ENCODE measurements at regions not wholly inside any gene's neighbourhood (a gene's known extent, or its start where the extent isn't known, plus 50 kb on each side); places are given as distances from the start of the nearest gene placed in this dataset. TPM values are rescaled to one million over a fixed set of nuclear protein-coding genes. Genes with fewer than 3 reads are reported as not detected.

DNA sequence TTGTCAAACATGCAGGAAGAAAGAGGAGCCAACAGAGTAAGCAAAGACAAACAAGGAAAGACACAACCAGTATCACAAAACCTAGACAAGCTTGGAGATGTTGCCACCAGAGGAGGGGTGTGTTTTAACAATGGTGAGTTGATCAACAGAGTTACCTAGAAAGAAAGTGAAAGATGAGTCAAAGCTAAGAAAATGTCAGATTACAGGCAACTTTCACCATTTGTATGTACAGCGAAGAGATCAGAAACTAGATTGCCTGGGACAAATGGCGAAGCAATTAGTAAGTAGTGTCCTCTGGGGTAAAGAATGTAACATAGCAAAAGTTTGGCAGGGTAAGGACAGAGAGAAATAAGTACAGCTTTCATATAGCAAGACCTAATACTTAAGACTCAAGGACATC, 51.6 kb upstream of the POU3F2 start:
- no peak overlapping the region for H3K4me3 ChIP-seq (ENCODE audit: control extremely low read depth in 1 of 5, extremely low read depth in 1 of 5, insufficient read depth in 1 of 5, low read depth in 2 of 5, low read length in 4 of 5)
- WGBS (ENCODE audit: insufficient coverage) = no CpG with 5 or more reads among the region's 2 CpGs
- no peaks in the 10 kb centered on the region for H3K4me1 ChIP-seq (ENCODE audit: control insufficient read depth in 2 of 2, insufficient read depth in 2 of 2, low read length in 2 of 2)
- H4K20me1 ChIP-seq (ENCODE audit: control insufficient read depth, insufficient read depth, low read length, poor library complexity, severe bottlenecking) = no peaks in the 10 kb centered on the region
- H3K4me2 ChIP-seq (replicated peaks; ENCODE audit: low read depth, low read length, poor library complexity, severe bottlenecking) = no peak overlapping the region
- no peaks in the 10 kb centered on the region for H3K9me3 ChIP-seq (ENCODE audit: control extremely low read depth in 1 of 3, control insufficient read depth in 2 of 3, insufficient read depth in 1 of 3, low read length in 2 of 3)
- no peak for DNase-seq
- Mint-ChIP-seq H3K27me3 (peaks cover 18% of the 10 kb centered on the region), H3K27ac (no peak overlapping the region), H3K9me3 (ENCODE audit: insufficient read depth) (no peaks in the 10 kb centered on the region), H3K4me1 (no peaks in the 10 kb centered on the region), H3K4me3 (no peak overlapping the region)
- CTCF ChIA-PET = no interaction called here
- no peak overlapping the region for H2AFZ ChIP-seq (ENCODE audit: insufficient read depth, low read depth, low read length, poor library complexity, severe bottlenecking)
- ATAC-seq (ENCODE audit: low read depth) = no peak
- H3K36me3 ChIP-seq (replicated peaks in 1 of 2; ENCODE audit: control extremely low read depth in 1 of 2, control insufficient read depth in 1 of 2, extremely low read depth in 1 of 2, insufficient read depth in 2 of 2, low read length in 1 of 2) = no peaks in the 10 kb centered on the region
- no peaks in the 10 kb centered on the region for H3K79me2 ChIP-seq (ENCODE audit: control insufficient read depth, insufficient read depth, low read length)
- no peak overlapping the region for H3K27ac ChIP-seq (ENCODE audit: low read length in 2 of 2)
- no peaks in the 10 kb centered on the region for H3K27me3 ChIP-seq (replicated peaks in 1 of 4; ENCODE audit: control extremely low read depth in 1 of 4, control insufficient read depth in 3 of 4, insufficient read depth in 4 of 4, low read length in 3 of 4)
- intact Hi-C loops (cut with micrococcal nuclease) = no loop called here
- no peak for TF ChIP-seq EZH2 (IDR thresholded peaks at IDR 0.05; ENCODE audit: borderline replicate concordance, insufficient read depth, low read depth, low read length, poor library complexity, severe bottlenecking)
- TF ChIP-seq, protein P1, sequence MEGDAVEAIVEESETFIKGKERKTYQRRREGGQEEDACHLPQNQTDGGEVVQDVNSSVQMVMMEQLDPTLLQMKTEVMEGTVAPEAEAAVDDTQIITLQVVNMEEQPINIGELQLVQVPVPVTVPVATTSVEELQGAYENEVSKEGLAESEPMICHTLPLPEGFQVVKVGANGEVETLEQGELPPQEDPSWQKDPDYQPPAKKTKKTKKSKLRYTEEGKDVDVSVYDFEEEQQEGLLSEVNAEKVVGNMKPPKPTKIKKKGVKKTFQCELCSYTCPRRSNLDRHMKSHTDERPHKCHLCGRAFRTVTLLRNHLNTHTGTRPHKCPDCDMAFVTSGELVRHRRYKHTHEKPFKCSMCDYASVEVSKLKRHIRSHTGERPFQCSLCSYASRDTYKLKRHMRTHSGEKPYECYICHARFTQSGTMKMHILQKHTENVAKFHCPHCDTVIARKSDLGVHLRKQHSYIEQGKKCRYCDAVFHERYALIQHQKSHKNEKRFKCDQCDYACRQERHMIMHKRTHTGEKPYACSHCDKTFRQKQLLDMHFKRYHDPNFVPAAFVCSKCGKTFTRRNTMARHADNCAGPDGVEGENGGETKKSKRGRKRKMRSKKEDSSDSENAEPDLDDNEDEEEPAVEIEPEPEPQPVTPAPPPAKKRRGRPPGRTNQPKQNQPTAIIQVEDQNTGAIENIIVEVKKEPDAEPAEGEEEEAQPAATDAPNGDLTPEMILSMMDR (IDR thresholded peaks at IDR 0.05) = no peak
- POLR2A ChIA-PET = no interaction called here
- H3K9ac ChIP-seq (ENCODE audit: low read length) = no peak overlapping the region

- no peak overlapping the region for H3K4me2 ChIP-seq (replicated peaks; ENCODE audit: low read depth, low read length, poor library complexity, severe bottlenecking)
- H4K20me1 ChIP-seq (ENCODE audit: control insufficient read depth, insufficient read depth, low read length, poor library complexity, severe bottlenecking) = no peaks in the 10 kb centered on the region
- Mint-ChIP-seq H3K4me1 (no peaks in the 10 kb centered on the region), H3K4me3 (no peak overlapping the region), H3K9me3 (ENCODE audit: insufficient read depth) (no peaks in the 10 kb centered on the region), H3K27ac (no peak overlapping the region), H3K27me3 (peaks cover 19% of the 10 kb centered on the region)
- POLR2A ChIA-PET = no interaction called here
- H3K27ac ChIP-seq (ENCODE audit: low read length in 2 of 2) = no peak overlapping the region
- WGBS (ENCODE audit: insufficient coverage) = 89% methylated on average over 1 of the region's 2 CpGs
- H3K9me3 ChIP-seq (ENCODE audit: control extremely low read depth in 1 of 3, control insufficient read depth in 2 of 3, insufficient read depth in 1 of 3, low read length in 2 of 3) = no peaks in the 10 kb centered on the region
- H3K4me1 ChIP-seq (ENCODE audit: control insufficient read depth in 2 of 2, insufficient read depth in 2 of 2, low read length in 2 of 2) = no peaks in the 10 kb centered on the region
- intact Hi-C loops (cut with micrococcal nuclease) = no loop called here
- CTCF ChIA-PET = no interaction called here
- no peak overlapping the region for H3K9ac ChIP-seq (ENCODE audit: low read length)
- TF ChIP-seq, protein P1 (IDR thresholded peaks at IDR 0.05) = no peak
- no peak for TF ChIP-seq EZH2 (IDR thresholded peaks at IDR 0.05; ENCODE audit: borderline replicate concordance, insufficient read depth, low read depth, low read length, poor library complexity, severe bottlenecking)
- H3K4me3 ChIP-seq (ENCODE audit: control extremely low read depth in 1 of 5, extremely low read depth in 1 of 5, insufficient read depth in 1 of 5, low read depth in 2 of 5, low read length in 4 of 5) = no peak overlapping the region
- no peaks in the 10 kb centered on the region for H3K79me2 ChIP-seq (ENCODE audit: control insufficient read depth, insufficient read depth, low read length)
- DNase-seq = no peak
- H3K27me3 ChIP-seq (replicated peaks in 1 of 4; ENCODE audit: control extremely low read depth in 1 of 4, control insufficient read depth in 3 of 4, insufficient read depth in 4 of 4, low read length in 3 of 4) = no peaks in the 10 kb centered on the region
- no peak for ATAC-seq (ENCODE audit: low read depth)
- H2AFZ ChIP-seq (ENCODE audit: insufficient read depth, low read depth, low read length, poor library complexity, severe bottlenecking) = no peak overlapping the region
- no peaks in the 10 kb centered on the region for H3K36me3 ChIP-seq (replicated peaks in 1 of 2; ENCODE audit: control extremely low read depth in 1 of 2, control insufficient read depth in 1 of 2, extremely low read depth in 1 of 2, insufficient read depth in 2 of 2, low read length in 1 of 2)
Observed at GRCh38 chr6:98783578-98783977, 50.8 kb upstream of the POU3F2 start.

Small RNAs in the stretch of these regions (small RNA-seq; reads per million reads assigned to genes)
- gene AL589826.1 (ENCODE audit: insufficient read length, low read depth, low replicate concordance) (not detected), gene MIR2113 (ENCODE audit: insufficient read length, low read depth, low replicate concordance) (not detected)

Measured in B cell (primary cell).